GM12892 (cell line): ENCODE measurements at regions not wholly inside any gene's neighbourhood (a gene's known extent, or its start where the extent isn't known, plus 50 kb on each side); places are given as distances from the start of the nearest gene placed in this dataset.

Experiments
- DNase-seq: peaks from one replicate; pipeline ENCODE4 v3.0.0; 2011; ENCODE audit not compliant: insufficient read length
- FAIRE-seq: peaks from 2 replicates; lab custom pipeline; 2011; peaks lifted over from hg19 to GRCh38; lab: Jason Lieb, UNC
- POLR2A ChIP-seq: IDR thresholded peaks from 2 replicates; pipeline ENCODE4 v1.6.1; 2011; ENCODE audit warnings: low read depth, low read length, control low read depth
- POLR2AphosphoS5 ChIP-seq: IDR thresholded peaks from 2 replicates; pipeline ENCODE4 v1.6.1; 2011; ENCODE audit warnings: low read depth, low read length, control low read depth
- TAF1 ChIP-seq: IDR thresholded peaks from 2 replicates; pipeline ENCODE4 v1.6.1; 2011; ENCODE audit warnings: low read depth, mild to moderate bottlenecking, control low read depth, low read length, borderline replicate concordance

DNA sequence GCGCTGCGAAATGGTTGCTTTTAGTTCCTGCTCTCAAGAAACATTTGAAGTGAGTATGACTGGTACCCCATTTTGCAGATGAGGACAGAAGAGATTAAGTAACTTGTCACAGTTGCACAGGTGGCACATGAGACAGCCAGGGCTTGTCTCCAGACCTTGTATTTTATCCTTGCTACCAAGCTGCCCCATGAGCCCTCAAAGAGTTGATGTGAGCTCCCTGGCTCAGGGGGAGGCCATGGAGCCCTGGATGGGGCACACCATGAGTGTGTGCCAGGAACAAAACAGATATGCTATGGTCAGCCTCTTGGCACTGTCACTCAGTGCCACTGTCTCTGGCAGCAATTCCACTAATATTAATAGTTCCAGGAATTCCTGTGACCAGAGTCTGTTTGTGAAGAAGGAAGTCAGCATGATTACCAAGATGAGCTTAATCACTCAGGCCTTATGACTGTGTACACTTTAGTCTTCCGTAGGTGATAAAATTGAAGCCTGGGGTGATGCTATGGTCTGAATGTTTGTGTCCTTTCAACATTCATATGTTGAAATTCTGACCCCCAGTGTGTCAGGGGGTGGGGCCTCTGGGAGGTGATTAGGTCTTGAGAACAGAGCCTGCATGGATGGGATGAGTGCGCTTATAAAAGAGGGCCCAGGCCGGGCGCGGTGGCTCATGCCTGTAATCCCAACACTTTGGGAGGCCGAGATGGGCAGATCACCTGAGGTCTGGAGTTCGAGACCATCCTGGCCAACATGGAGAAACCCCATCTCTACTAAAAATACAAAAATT lies 806.8 kb downstream of the AACS start:
- DNase-seq (no peak), FAIRE-seq (no peak)
- TF ChIP-seq POLR2AphosphoS5 = no peak
- no peak for TF ChIP-seq TAF1

DNA sequence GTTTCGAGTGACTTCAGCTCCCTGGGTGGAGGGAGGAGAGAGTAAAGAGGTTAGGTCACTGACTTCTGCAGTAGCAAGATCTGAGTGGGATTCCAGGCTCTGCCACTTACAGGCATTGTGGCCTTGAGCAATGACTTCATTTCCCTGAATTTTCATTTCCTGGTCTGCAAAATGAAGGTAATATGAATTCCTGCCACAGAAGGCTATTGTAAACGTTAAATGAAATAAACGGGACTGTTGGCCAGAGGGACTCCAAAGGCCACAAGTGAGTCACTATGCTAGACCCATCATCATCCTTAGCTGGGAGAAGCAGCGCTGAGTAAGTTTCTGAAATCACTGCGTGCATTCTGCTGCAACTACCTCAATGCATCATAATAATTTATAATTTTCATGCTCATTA lies 807.8 kb downstream of the AACS start:
- no peak for FAIRE-seq
- TF ChIP-seq POLR2AphosphoS5 (no peak), POLR2A (no peak), TAF1 (no peak)
- no peak for DNase-seq

DNA sequence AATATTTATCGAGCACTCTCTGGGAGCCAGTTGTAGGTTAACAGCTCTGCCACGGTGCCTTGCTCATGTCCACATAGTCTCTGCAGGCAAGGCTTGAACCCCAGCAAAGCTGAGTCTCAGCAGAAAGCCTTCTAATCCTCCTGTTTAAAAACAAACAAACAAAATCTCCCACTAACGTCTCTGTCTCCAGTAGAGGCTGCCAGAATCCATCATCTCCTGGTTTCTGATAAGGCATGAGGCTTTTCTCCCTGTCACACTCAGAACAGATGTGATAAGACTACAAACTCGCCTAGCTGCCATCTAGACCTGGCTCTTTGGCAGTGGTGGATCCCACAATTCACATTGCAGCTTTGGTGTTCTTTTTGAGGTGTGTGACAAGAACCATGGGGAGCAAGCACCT lies 813.2 kb downstream of the AACS start:
- no peak for TF ChIP-seq POLR2A
- TF ChIP-seq POLR2AphosphoS5 = no peak
- no peak for FAIRE-seq
- no peak for DNase-seq

DNA sequence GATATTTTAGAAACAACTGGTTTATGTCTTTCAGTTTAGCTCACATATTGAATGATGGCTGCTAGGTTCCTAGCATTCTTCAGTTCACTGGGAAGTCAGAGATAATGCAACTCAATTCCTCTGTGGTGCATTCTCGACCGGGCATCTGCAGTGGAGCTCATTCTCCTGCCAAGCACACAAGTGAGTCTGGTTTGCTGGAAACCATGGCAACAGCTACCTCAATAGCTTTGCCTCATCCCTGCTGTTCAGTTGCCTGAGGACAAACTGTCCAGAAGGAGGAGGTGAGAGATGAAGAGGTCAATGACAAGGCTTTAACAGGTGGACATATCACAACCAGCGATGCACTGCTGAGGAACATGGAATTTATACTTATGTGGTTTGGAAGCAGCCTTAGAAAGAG lies 816.9 kb downstream of the AACS start:
- DNase-seq (no peak), FAIRE-seq (no peak)
- no peak for TF ChIP-seq POLR2A
- no peak for TF ChIP-seq POLR2AphosphoS5
- no peak for TF ChIP-seq TAF1

DNA sequence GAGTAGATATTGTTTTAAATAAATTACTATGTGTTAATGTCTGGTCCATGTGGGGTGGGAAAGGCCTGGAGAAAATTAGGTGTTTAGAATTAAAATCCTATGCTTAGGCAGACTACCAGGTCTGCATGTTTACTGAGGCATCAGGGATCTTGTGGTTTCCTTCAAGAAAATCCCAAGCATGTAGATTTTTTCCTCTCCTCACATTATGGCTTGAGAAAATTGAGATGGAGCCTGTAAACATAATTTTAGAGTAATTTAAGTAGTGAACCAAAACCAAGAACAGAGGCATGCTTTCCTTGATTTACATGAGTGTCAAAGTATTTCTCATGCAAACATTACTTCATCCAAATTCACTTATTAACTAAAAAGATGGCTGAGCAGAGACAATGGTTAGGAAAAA lies 823.7 kb downstream of the AACS start:
- no peak for DNase-seq
- FAIRE-seq = no peak
- no peak for TF ChIP-seq POLR2AphosphoS5
- TF ChIP-seq POLR2A = no peak
- no peak for TF ChIP-seq TAF1

DNA sequence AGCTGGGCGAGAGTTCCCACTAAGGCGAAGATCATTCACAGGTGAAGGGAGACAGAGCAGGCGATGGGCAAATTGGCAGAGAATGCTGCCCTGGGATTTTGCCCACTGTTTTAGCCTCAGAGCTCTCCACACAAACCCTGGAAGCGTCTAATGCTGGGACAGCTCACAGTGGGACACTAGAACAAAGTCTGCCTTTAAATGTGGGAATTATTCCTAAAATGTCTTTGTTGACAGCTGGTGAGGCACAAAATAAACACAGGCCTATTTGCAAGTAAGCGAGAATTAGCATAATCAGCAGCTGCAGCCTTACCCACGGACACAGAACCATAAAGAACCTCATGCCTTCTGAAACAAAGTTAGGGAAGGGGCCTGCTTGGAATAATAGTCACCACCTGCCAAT lies 824.5 kb downstream of the AACS start:
- no peak for DNase-seq
- no peak for FAIRE-seq
- TF ChIP-seq POLR2A (no peak), TAF1 (no peak), POLR2AphosphoS5 (no peak)

DNA sequence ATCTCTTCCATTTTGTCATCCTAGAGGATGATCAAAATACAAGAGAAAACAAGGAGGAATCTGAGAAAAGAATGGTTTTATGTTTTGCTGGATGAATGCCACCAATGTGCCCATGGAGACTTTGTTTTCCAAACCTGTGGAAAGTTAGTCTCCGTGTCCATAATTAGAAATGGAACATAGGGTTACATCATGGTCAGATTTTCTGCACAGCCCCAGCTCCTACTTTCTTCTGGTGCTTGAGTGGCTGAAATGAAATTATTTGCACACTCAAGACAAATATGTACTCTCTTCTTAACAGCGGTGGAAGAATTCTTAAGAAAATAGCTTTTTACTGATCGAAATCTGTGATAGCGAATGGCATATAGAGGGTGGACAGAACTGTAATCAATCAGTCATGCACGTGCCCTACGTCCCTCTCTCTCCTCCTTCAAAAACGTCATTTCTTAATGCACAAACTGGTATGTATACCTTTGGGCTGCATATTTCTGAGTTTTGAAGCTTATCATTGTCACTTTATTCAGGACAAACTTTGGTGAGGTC lies 825.2 kb downstream of the AACS start:
- DNase-seq = no peak
- FAIRE-seq = no peak
- TF ChIP-seq POLR2AphosphoS5 (no peak), TAF1 (no peak), POLR2A (no peak)

DNA sequence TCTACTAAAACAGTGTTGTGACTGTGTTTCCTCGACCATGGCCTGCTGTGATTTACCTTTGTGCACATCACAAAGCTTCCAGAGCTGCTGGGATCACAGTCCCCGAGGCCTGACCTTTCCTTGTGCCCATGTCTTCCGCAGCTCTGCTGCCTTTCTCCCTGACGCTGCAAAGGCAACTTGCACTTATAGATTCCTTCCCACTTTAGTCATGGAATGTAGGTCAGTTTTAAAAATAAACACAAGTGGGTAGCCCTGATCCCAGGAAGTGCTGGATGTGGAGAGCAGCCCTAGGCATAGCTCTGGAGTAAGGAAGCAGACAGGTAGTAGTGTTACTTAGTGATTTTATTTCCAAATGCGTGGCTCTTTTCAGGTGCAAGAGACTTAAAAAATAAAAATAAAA lies 825.7 kb downstream of the AACS start:
- no peak for TF ChIP-seq POLR2A
- DNase-seq (no peak), FAIRE-seq (no peak)

DNA sequence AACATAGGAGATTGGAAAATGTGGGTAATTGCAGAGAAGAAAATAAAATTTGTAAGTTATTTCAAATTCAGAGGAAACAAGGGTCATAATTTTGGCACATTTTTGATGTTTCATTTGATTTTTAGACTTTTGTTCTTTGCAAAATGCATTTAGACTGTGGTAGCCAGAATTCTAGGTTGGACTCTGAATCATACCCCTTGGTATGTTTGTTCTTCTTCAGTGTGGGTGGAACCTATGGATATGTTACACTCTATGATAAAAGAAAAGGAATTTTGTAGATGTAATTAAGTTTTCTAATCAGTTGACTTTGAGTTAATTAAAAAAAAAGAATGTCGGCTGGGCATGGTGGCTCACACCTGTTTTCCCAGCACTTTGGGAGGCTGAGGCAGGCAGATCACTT lies 827.0 kb downstream of the AACS start:
- FAIRE-seq = no peak
- no peak for DNase-seq
- no peak for TF ChIP-seq TAF1

DNA sequence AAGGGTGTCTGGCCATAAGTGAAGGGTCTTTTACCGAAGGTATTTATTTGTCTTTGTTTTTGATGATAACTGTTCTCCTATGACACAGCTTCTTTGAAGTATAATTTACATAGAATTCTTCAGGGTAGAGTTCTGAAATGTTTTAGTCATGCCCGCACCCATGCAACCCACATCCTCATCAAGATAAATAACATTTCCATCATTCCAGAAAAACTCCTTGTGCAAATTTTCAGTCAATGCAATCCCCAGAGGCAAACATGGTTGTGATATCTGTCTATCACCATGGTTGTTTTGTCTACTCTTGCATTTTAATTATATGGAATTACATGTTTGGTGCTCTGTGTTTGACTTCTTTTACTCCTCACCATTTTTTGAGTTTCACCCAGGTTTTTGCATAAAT lies 837.8 kb downstream of the AACS start:
- DNase-seq (no peak), FAIRE-seq (no peak)
- TF ChIP-seq POLR2AphosphoS5 = no peak
- TF ChIP-seq POLR2A = no peak
- TF ChIP-seq TAF1 = no peak

DNA sequence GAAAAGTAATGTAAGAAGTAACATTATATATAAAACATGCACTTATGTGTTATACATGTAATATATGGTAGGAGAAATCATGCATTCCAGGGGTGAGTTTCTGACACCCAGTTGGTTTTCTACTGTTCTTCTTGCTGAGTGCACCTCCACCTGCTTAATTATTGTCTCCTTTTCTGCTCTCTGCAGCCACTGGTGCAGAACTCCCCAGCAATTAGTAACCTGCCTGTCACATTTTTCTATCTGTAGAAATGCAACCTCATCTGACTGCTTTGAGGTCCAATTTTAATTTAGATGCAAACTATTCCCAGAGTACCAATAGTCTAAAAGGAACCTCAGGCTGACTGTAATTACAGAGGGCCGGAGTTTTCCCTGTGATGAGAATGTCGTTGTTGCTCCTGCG lies 842.1 kb downstream of the AACS start:
- TF ChIP-seq TAF1 = no peak
- TF ChIP-seq POLR2AphosphoS5 = no peak
- no peak for TF ChIP-seq POLR2A
- FAIRE-seq (no peak), DNase-seq (no peak)

DNA sequence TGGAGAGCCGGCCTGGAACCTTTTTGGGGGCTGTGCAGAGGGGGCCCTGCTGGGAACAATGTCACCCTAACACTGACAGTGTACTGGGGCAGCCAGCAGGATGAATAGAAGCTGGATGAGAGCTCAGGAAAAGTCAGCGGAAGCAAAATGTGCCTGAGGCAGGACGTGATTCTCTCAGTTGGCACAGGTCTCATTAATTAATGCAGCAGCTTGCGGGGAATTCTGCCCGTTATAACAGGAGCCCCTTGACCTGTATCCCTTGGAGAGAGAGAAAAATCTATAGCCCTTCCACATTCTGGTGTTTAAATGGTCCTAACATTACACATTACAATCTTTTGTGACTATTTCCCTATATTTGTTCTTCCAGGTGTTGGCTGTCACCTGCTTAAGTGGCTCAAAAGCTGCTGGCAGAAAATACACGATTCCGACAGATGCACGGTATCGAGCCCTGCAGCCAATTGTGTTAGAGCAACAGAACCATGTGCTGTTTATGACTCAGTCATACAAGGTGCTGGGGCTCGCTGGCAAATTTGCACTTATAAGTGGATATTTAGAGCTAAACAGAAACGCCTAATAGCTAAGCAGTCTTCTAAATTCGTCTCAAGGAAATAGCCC lies 854.7 kb downstream of the AACS start:
- FAIRE-seq (no peak), DNase-seq (no peak)
- no peak for TF ChIP-seq POLR2A
- TF ChIP-seq TAF1 = no peak
- no peak for TF ChIP-seq POLR2AphosphoS5

DNA sequence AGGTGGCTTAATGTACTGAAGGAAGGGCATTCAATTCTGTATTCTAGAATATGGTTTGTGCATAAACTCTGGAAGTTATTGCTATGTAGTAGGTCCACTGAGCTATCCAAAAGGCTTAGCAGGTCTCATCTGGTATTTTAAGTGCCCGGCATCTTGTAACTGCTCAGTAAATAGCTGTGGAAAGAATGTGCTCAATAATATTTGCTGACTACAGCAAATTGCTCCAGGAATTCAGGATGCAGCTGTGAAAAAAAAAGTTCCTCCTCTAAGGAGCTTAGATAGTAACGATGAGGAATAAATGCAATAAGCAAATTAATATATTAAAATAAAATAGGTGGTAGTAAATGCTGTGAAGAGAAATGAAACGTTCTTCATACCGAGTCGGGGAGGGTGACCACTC lies 857.1 kb downstream of the AACS start:
- TF ChIP-seq TAF1 (no peak), POLR2AphosphoS5 (no peak)
- no peak for DNase-seq
- no peak for FAIRE-seq

DNA sequence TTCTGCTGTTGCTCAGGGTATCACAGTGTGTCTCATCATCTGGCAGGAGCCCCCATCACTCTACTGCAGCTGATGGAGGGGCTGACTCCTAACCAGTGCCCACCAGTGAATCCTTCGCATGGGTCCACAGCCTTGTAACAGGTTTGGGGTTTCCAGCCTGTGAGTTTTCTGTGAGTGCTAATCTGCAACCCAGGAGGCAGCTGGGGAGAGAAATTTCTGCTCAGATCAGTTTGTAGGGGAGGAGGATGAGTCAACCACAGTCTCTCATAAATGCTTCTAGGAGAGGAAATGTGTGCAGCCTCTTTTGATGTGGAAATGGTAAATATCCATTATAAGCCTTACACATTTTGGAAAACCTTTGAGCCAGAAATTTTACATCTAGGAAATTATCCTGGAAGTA lies 871.3 kb downstream of the AACS start:
- FAIRE-seq (no peak), DNase-seq (no peak)
- TF ChIP-seq POLR2AphosphoS5 = no peak
- no peak for TF ChIP-seq POLR2A
- no peak for TF ChIP-seq TAF1
